B cell (primary cell): ENCODE measurements at regions not wholly inside any gene's neighbourhood (a gene's known extent, or its start where the extent isn't known, plus 50 kb on each side); places are given as distances from the start of the nearest gene placed in this dataset.

Experiments used
- ATAC-seq: fragments of 200-7000 bp; cut with Tn5 transposase; one replicate; pipeline ENCODE4 v1.10.0; 2021; ENCODE audit warnings: low read depth, mild to moderate bottlenecking, moderate number of reproducible peaks, moderate library complexity
- CTCF ChIA-PET: fragments of 350-600 bp; sonication (Branson Sonifier 250); formaldehyde crosslinking; loops from one replicate; lab custom pipeline; 2021; ENCODE audit warnings: antibody characterized with exemption, inconsistent platforms; lab: Charles Lee
- POLR2A ChIA-PET: fragments of 350-600 bp; sonication (Branson Sonifier 250); formaldehyde crosslinking; loops from one replicate; lab custom pipeline; 2021; ENCODE audit warnings: antibody characterized with exemption; lab: Charles Lee
- DNase-seq: peaks from one replicate; pipeline ENCODE4 v3.0.0; 2013
- H2AFZ ChIP-seq: 2 replicates; pipeline ENCODE4 v1.6.1; 2012; ENCODE audit warnings: mild to moderate bottlenecking, low read depth, low read length; ENCODE audit not compliant: insufficient read depth, poor library complexity, severe bottlenecking
- H3K27ac ChIP-seq, 2 donors: 1 replicate in 1 of 2; 2 replicates in 1 of 2; pipeline ENCODE4 v1.5.1; 2012 to 2013; ENCODE audit warnings: low read length in 2 of 2, mild to moderate bottlenecking in 2 of 2, moderate library complexity in 1 of 2
- H3K27me3 ChIP-seq, 4 experiments: fragments of 200-600 bp in 1 of 4; sonication (generic) in 1 of 4; replicated peaks in 1 of 4; 1 replicate in 2 of 4; 2 replicates in 2 of 4; pipeline versions ENCODE4 v1.6.1 to v1.7.0; 2013 to 2016; ENCODE audit warnings: low read length in 3 of 4, mild to moderate bottlenecking in 2 of 4, mixed read lengths in 1 of 4, moderate library complexity in 1 of 4; ENCODE audit not compliant: insufficient read depth in 4 of 4, control insufficient read depth in 3 of 4; ENCODE audit errors: control extremely low read depth in 1 of 4
- H3K36me3 ChIP-seq, 2 experiments: replicated peaks in 1 of 2; 1 replicate in 1 of 2; 2 replicates in 1 of 2; pipeline versions ENCODE4 v1.6.1 to v1.7.1; 2013; ENCODE audit warnings: low read length in 1 of 2; ENCODE audit not compliant: insufficient read depth in 2 of 2, control insufficient read depth in 1 of 2; ENCODE audit errors: control extremely low read depth in 1 of 2, extremely low read depth in 1 of 2
- H3K4me1 ChIP-seq, 2 donors: fragments of 200-600 bp in 1 of 2; sonication (generic) in 1 of 2; 1 replicate in 1 of 2; 2 replicates in 1 of 2; pipeline versions ENCODE4 v1.5.1 to v1.6.1; 2013 to 2017; ENCODE audit warnings: low read length in 2 of 2; ENCODE audit not compliant: control insufficient read depth in 2 of 2, insufficient read depth in 2 of 2
- H3K4me2 ChIP-seq: replicated peaks from 2 replicates; pipeline ENCODE3; 2012; ENCODE audit warnings: mild to moderate bottlenecking, low read depth, low read length; ENCODE audit not compliant: poor library complexity, severe bottlenecking
- H3K4me3 ChIP-seq, 5 experiments: fragments of 200-600 bp in 1 of 5; sonication (generic) in 1 of 5; 1 replicate in 3 of 5; 2 replicates in 2 of 5; pipeline versions ENCODE4 v1.5.1 to v1.7.0; 2011 to 2016; ENCODE audit warnings: low read length in 4 of 5, mild to moderate bottlenecking in 4 of 5, low read depth in 2 of 5, control low read depth in 1 of 5, moderate library complexity in 1 of 5; ENCODE audit not compliant: insufficient read depth in 1 of 5; ENCODE audit errors: control extremely low read depth in 1 of 5, extremely low read depth in 1 of 5
- H3K79me2 ChIP-seq: fragments of 200-600 bp; sonication (generic); one replicate; pipeline ENCODE4 v1.6.0; 2016; ENCODE audit warnings: low read length; ENCODE audit not compliant: control insufficient read depth, insufficient read depth
- H3K9ac ChIP-seq: fragments of 200-600 bp; sonication (generic); 2 replicates; pipeline ENCODE4 v1.6.1; 2017; ENCODE audit warnings: mild to moderate bottlenecking, low read length, moderate library complexity
- H3K9me3 ChIP-seq, 3 donors: one replicate each; pipeline versions ENCODE4 v1.6.1 to v1.7.1; 2013; ENCODE audit warnings: low read length in 2 of 3; ENCODE audit not compliant: control insufficient read depth in 2 of 3, insufficient read depth in 1 of 3; ENCODE audit errors: control extremely low read depth in 1 of 3
- H4K20me1 ChIP-seq: 2 replicates; pipeline ENCODE4 v1.6.0; 2012; ENCODE audit warnings: mild to moderate bottlenecking, low read length; ENCODE audit not compliant: insufficient read depth, control insufficient read depth, poor library complexity, severe bottlenecking
- H3K27ac Mint-ChIP-seq: one replicate; pipeline ENCODE4 v1.8.0; 2021; ENCODE audit warnings: mixed read lengths
- H3K27me3 Mint-ChIP-seq: one replicate; pipeline ENCODE4 v1.8.0; 2021; ENCODE audit warnings: mixed read lengths
- H3K4me1 Mint-ChIP-seq: one replicate; pipeline ENCODE4 v1.8.0; 2021; ENCODE audit warnings: mixed read lengths
- H3K4me3 Mint-ChIP-seq: one replicate; pipeline ENCODE4 v1.8.0; 2021; ENCODE audit warnings: mixed read lengths
- H3K9me3 Mint-ChIP-seq: one replicate; pipeline ENCODE4 v1.8.0; 2022; ENCODE audit warnings: mixed read lengths; ENCODE audit not compliant: insufficient read depth
- CTCF ChIP-seq: fragments of 200-600 bp; IDR thresholded peaks from one replicate; pipeline ENCODE4 v1.8.0; 2022; ENCODE audit warnings: antibody characterized with exemption, mild to moderate bottlenecking
- EZH2 ChIP-seq: IDR thresholded peaks from 2 replicates; pipeline ENCODE4 v1.6.1; 2012; ENCODE audit warnings: borderline replicate concordance, low read depth, mild to moderate bottlenecking, moderate library complexity, low read length; ENCODE audit not compliant: insufficient read depth, poor library complexity, severe bottlenecking
- WGBS: methylation state at CpG from one replicate; pipeline ENCODE4 v1.1.5; 2013; ENCODE audit warnings: missing lambda C conversion rate; ENCODE audit not compliant: insufficient coverage; 5-methylcytosine and 5-hydroxymethylcytosine counted together
- intact Hi-C: fragments of 100-400 bp; cut with micrococcal nuclease; formaldehyde crosslinking; loops from one replicate; pipeline ENCODE4 v1.10.0; 2022

DNA sequence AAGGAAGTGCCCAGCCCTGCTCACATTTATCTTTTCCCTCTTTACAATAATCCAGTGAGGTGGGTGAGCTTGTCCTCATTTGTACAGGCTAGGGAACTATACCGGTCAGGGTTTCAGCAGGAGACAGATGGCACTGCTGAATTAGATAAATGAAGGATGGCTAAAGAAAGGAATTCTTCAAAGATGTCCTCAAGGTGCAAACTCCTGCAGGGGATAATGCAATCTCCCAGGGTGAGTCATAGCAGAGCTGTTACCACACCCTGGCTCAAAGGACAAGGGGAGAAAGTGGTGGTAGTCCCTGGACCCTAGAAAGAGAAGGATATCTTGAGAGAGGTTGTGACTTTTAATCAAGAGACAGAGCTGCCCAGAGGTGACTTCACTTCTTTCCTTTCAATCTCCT, 66.7 kb downstream of the RFPL4B start:
- no peaks in the 10 kb centered on the region for H4K20me1 ChIP-seq
- Mint-ChIP-seq H3K27me3 (peaks cover 24% of the 10 kb centered on the region), H3K4me3 (no peak overlapping the region), H3K4me1 (no peaks in the 10 kb centered on the region), H3K9me3 (no peaks in the 10 kb centered on the region), H3K27ac (no peak overlapping the region)
- H3K4me3 ChIP-seq: no peak overlapping the region
- H3K27ac ChIP-seq: no peak overlapping the region
- H3K4me1 ChIP-seq: no peaks in the 10 kb centered on the region
- H3K36me3 ChIP-seq: no peaks in the 10 kb centered on the region
- no peaks in the 10 kb centered on the region for H3K79me2 ChIP-seq
- H3K9me3 ChIP-seq: no peaks in the 10 kb centered on the region
- no peak overlapping the region for H3K9ac ChIP-seq
- H3K27me3 ChIP-seq: no peaks in the 10 kb centered on the region
- intact Hi-C loops: no loop called here
- no peak for ATAC-seq
- CTCF ChIA-PET: no interaction called here
- no peak for DNase-seq
- no peak overlapping the region for H3K4me2 ChIP-seq
- TF ChIP-seq EZH2: no peak
- WGBS: no CpG with 5 or more reads among the region's 1 CpG
- H2AFZ ChIP-seq: no peak overlapping the region
- POLR2A ChIA-PET: no interaction called here

- WGBS: 100% methylated on average over 1 of the region's 2 CpGs
- DNase-seq (no peak), ATAC-seq (no peak)
- no peak for TF ChIP-seq CTCF
- no peak for TF ChIP-seq EZH2
- Histone ChIP-seq H3K36me3 (no peaks in the 10 kb centered on the region), H3K79me2 (no peaks in the 10 kb centered on the region), H3K9ac (no peak overlapping the region), H3K4me3 (no peak overlapping the region), H4K20me1 (no peaks in the 10 kb centered on the region), H3K4me2 (no peak overlapping the region), H3K27me3 (no peaks in the 10 kb centered on the region), H3K27ac (no peak overlapping the region), H3K9me3 (no peaks in the 10 kb centered on the region), H2AFZ (no peak overlapping the region), H3K4me1 (no peaks in the 10 kb centered on the region)
- Mint-ChIP-seq H3K4me1 (no peaks in the 10 kb centered on the region), H3K9me3 (no peaks in the 10 kb centered on the region), H3K27ac (no peak overlapping the region), H3K4me3 (no peak overlapping the region), H3K27me3 (peaks cover 24% of the 10 kb centered on the region)
- POLR2A ChIA-PET: no interaction called here
- CTCF ChIA-PET: no interaction called here
- intact Hi-C loops: no loop called here
Observed at GRCh38 chr6:112415366-112415765, 68.2 kb downstream of the RFPL4B start.
